Cerebellar cortex (tissue), 1 donor: ENCODE measurements at regions not wholly inside any gene's neighbourhood (a gene's known extent, or its start where the extent isn't known, plus 50 kb on each side); places are given as distances from the start of the nearest gene placed in this dataset.

ENCODE experiments used
- DNase-seq: peaks from one replicate; pipeline ENCODE4 v3.0.0-alpha.2; 2015; ENCODE audit warnings: low spot score

- DNase-seq = no peak
Measured at GRCh38 chr3:165451371-165452070, 255.3 kb upstream of the SLITRK3 start.

GRCh38 chr3:165446555-165446954, 250.4 kb upstream of the SLITRK3 start:
- DNase-seq = no peak

GRCh38 chr3:165444745-165445144, 248.6 kb upstream of the SLITRK3 start:
- DNase-seq = no peak

GRCh38 chr3:165443664-165444063, 247.5 kb upstream of the SLITRK3 start:
- no peak for DNase-seq

GRCh38 chr3:165442061-165442460, 245.9 kb upstream of the SLITRK3 start:
- no peak for DNase-seq

- DNase-seq = no peak
Measured at GRCh38 chr3:165440380-165440779, 244.2 kb upstream of the SLITRK3 start.

- DNase-seq = no peak
Measured at GRCh38 chr3:165439765-165440164, 243.6 kb upstream of the SLITRK3 start.

- no peak for DNase-seq
Measured at GRCh38 chr3:165434516-165434915, 238.3 kb upstream of the SLITRK3 start.

GRCh38 chr3:165406425-165406824, 210.2 kb upstream of the SLITRK3 start:
- no peak for DNase-seq

- DNase-seq = no peak
Measured at GRCh38 chr3:165404357-165405027, 208.3 kb upstream of the SLITRK3 start.

GRCh38 chr3:165403666-165404065, 207.5 kb upstream of the SLITRK3 start:
- no peak for DNase-seq

- DNase-seq = no peak
Measured at GRCh38 chr3:165395188-165395587, 199.0 kb upstream of the SLITRK3 start.

- DNase-seq = no peak
Measured at GRCh38 chr3:165393461-165393860, 197.3 kb upstream of the SLITRK3 start.

- no peak for DNase-seq
Measured at GRCh38 chr3:165390166-165390565, 194.0 kb upstream of the SLITRK3 start.

- peak; percentile 2 for DNase-seq
Measured at GRCh38 chr3:165389653-165390052, 193.5 kb upstream of the SLITRK3 start.

- peak; percentile 57 for DNase-seq
Measured at GRCh38 chr3:165389064-165389463, 192.9 kb upstream of the SLITRK3 start.

GRCh38 chr3:165383381-165383780, 187.2 kb upstream of the SLITRK3 start:
- DNase-seq = no peak

GRCh38 chr3:165382672-165383071, 186.5 kb upstream of the SLITRK3 start:
- no peak for DNase-seq

GRCh38 chr3:165378761-165379160, 182.6 kb upstream of the SLITRK3 start:
- no peak for DNase-seq

- no peak for DNase-seq
Measured at GRCh38 chr3:165359005-165359404, 162.8 kb upstream of the SLITRK3 start.

GRCh38 chr3:165355316-165355715, 159.1 kb upstream of the SLITRK3 start:
- no peak for DNase-seq

- DNase-seq = no peak
Measured at GRCh38 chr3:165347526-165347925, 151.3 kb upstream of the SLITRK3 start.

GRCh38 chr3:165346503-165346902, 150.3 kb upstream of the SLITRK3 start:
- DNase-seq = no peak

- no peak for DNase-seq
Measured at GRCh38 chr3:165343185-165343584, 147.0 kb upstream of the SLITRK3 start.
